ENCODE measurements at regions not wholly inside any gene's neighbourhood (a gene's known extent, or its start where the extent isn't known, plus 50 kb on each side); places are given as distances from the start of the nearest gene placed in this dataset.
"Not testable (repeated sequence)": the region's sequence is repeated elsewhere in the genome, so short reads cannot be mapped to it uniquely, and the experiment has no call there.

DNA sequence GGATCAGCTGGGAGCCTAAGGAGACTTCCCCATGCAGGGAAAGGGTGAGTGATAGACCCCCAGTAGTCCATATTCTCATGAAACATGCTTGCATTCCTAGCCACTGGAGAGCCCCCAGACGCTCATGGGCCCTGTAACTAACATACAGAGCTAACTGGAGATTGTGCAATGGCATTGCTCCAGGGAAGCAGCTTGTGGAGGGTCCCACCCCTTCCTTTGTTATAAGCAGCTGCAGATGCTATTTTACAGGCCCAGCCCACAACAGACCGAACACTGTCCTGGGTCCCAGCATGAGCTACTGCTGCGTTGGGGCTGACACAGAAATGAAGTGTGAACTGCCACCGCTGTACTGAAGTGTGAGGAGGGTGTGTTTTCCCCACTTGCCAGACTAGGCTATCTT, 1465.7 kb upstream of the DIAPH2 start:
- no peak for DNase-seq

DNA sequence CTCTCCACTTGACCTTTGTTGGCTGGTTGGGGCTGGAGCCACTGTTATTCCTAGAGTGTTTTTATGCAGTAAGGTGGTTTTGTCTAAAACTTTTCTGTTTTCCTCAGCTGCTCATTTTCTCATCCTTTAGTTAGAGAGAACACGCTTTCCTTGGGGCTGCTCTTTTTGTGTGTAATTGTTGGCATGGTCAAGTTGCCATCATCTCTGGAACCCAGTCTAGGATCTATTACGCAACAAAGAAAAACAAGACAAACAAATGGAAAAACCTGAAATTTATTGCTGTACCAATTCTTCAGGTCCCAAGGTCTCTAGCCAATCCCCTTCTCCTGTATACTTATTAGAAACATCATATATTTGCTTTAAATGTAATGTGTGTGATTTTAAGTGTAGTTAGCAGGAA, 1436.3 kb upstream of the DIAPH2 start:
- DNase-seq, result no peak

DNA sequence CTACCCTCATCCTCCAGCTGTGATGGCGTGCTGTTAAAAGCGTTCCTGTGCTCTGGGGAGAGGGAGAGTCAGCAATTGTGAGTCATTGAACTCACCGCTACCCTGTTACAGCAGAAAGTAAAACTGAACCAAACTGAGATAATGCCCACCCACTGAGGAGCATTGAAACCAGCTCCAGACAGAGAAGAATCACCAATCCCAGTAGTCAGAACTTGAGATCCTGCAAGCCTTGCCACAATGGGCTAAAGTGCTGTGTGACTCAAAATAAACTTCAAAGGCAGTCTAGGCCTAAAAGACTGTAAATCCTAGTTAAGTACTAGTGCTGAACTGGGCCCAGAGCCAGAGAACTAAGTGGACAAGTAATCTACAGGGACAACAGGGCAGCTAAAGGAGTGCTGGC, 1394.2 kb upstream of the DIAPH2 start:
- no peak for DNase-seq

DNA sequence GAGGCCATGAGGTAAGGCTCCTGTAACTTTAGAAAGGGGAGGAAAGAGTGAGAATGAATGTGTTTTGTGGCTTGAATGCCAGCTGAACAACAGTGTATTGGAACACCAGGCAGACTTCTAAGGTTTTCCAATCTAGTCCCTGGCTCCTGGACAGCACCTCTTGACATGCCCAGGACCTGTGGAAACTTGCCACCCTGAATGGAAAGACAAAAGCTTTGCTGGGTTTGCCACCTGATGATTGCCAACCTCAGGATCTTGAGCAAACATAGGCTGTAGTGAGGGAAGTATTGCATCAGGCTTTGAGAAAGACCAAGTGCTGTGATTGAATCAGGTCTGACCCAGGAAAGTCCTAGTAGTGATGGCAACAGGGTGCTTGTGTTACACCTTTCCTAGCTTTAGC, 1393.1 kb upstream of the DIAPH2 start:
- DNase-seq, result no peak

DNA sequence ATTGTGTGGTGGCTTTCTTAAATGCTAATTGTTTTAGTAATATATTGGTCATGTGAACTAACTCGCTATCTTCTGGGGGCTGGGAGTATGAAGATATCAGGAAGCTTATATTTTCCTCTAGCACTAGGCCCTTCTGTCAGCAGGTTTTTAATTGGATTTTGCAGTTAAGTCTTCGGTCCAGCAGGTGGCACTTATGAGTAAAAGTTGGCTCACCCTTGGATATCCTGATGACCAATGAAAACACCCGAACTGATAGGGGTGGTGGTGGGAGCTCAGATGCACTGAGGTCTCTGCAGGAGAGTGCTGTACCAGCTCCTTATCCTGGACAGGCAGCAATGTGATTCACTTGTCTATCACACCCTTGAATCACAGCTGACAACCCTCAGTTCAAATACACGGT, 1365.8 kb upstream of the DIAPH2 start:
- peak; percentile 23 for DNase-seq

DNA sequence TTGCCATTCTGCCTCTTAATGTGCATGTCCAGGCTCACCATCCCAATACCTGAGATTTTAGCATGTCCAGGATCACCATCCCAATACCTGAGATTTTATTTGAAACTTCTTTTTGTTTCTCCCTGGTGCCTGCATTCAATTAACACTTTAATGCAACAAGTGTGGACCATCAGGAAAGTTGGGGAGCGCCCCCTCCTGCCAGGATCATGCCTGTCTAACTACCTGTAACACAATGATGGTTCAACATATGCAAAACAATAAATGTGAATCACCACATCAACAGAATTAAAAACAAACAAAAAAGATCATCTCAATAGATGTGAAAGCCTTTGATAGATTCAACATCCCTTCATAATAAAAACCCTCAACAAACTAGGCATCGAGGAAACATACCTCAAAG, 1359.5 kb upstream of the DIAPH2 start:
- no peak for DNase-seq

DNA sequence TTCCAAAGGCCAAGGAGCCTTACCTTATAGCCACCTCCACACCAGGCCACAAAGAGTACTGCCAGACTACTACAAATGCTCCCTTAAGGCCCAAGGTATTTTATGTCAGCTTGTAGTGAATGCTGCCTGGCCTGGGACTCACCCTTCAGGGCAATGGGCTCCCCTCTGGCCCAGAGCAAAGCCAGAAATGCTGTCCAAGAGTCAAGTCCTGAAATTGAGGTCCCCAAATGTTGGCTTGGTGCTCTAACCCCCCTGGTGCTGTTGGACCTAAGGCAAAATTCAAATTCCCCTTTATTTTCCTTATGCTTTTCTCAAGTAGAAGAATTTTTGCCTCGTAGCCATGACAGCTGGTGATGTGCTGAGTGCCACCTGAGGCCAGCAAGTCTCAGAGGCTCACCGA, 1354.3 kb upstream of the DIAPH2 start:
- DNase-seq, result no peak

DNA sequence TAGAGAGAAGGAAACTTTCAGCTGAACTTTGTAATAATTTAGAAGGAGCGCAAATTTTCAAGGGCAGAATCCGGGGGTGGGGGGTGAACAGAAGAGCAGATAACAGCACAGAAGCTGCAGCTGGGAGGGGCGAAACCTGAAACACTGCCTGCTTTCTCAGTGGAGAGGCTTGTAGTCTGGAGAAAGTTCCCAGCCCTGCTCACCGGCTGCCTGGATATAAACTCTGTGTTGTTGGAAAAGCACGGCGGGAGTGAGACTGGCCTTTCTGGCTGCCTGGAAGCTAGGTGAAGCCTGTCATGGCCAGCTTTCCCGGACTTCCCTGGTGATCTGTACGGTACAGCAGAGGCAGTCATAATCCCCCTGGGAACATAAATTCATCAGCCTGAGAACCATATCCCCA, 1352.1 kb upstream of the DIAPH2 start:
- DNase-seq, result no peak

DNA sequence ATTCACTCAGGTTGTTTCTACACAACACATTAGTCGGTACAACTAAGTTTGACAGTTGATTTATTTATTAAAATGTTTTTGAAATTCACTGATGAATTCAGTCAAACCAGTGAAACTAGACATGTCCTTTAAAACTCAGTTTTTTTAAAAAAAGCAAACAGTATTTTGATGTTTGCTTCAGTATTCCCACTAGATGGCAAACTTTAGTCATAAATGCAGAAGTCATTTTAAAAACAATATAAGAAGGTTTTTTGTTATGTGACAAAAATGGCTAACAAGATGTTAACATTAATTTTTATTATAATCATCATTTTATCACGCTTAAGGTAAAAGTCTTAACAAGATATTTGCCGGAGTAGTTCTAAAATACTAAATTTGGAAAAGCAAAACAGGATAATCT, 1337.8 kb upstream of the DIAPH2 start:
- peak; percentile 32 for DNase-seq

DNA sequence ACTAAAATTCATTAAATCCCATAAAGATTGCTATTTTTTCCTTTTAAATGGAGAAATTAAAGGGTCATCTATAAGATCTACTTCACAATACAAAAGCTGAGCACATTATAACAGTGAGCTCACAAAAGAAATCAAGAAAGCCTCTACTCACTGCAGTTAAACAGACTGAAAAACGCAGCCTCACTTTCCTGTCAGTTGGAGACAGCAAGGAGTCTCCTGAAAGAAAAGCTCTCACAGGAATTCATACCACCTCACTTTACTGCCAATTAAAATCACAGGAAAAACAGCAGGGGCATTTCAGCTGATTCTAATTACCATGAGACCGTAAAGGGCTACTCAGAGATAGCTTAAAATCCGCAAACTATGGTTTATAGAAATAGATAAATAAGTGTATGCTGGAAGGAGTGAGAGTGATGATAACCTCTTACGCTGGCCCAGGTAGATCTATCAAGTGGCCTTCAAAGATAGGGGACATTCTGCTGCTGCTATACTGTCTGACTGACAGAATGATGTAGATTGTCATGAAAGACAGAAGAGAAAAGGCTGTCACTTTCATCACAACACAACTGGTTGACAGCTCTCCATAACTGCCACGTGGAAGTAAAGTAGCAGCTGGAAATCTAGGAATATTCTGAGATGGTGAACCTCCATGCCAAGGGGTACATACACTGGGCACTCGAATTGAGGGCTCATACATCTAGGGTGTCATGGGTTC, 1333.7 kb upstream of the DIAPH2 start:
- peak; percentile 36 for DNase-seq

DNA sequence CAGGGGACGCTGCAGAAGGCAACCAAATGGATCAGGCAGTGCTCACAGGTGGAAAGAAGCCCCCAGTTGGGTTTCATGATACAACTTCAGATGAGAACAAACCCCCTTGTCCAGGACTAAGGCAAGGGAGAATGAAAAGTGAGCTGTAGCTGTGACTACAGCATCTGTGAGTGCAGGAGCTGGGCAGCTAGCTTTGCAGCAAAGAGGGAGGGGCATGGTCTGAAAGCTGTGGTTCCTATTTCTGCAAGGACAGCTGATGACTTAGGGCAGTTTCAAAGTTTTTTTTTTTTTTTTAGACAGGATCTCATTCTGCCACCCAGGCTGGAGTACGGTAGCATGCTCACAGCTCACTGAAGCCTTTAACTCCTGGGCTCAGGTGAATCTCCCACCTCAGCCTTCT, 1317.4 kb upstream of the DIAPH2 start:
- no peak for DNase-seq

DNA sequence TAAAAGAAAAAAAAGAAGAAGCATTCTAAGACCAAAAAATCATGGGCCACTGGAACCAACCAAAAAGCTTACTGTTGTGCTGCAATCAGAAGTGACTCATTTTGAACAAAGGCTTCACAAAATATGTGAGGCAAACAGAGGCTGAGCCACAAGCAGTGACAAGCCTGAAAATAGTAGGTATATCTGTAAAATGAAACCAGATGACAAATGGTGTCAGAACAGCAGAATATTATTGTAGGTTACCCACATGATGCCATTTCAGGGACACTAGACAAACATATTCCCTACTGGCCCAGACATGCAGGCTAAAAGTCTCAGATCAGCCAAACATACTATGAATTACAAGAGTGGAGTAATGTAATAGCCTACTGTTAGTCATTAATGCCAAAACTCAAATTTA, 1301.8 kb upstream of the DIAPH2 start:
- DNase-seq, result peak; percentile 78

DNA sequence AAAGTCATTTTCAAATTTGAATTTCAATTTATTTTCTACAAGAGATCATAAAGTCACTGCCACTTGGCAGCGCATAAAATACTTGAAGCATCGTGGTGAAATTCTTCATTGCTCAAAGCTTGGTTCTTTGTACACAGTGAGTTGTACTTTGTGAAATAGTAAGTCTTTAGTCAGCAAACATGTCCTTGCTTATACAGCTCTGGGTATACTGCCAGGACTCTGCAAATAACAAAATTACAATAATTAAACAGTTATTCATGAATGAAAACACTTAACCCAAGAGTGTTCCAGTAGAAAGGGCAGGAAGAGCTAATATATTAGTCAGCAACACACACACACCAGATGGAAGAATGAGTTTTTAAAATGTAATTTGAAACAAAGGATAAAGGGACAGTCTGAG, 1300.9 kb upstream of the DIAPH2 start:
- DNase-seq, result peak; percentile 81

DNA sequence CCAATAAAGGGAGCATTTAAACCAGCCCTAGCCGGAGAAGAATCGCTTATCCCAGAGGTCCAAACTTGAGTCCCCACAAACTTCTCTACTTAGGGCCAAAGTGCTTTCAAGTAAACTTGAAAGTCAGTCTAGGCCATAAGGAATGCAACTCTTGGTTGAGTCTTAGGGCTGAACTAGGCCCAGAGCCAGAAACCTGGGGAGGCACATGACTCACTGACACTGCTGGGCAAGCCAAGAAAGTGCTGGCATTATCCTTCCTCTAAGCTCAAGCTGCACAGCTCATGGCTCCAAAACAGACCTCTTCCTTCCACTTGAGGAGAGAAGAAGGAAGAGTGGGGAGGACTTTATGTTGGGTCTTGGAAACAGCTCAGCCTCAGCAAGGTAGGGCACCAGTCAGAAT, 1257.3 kb upstream of the DIAPH2 start:
- DNase-seq, result peak; percentile 1

DNA sequence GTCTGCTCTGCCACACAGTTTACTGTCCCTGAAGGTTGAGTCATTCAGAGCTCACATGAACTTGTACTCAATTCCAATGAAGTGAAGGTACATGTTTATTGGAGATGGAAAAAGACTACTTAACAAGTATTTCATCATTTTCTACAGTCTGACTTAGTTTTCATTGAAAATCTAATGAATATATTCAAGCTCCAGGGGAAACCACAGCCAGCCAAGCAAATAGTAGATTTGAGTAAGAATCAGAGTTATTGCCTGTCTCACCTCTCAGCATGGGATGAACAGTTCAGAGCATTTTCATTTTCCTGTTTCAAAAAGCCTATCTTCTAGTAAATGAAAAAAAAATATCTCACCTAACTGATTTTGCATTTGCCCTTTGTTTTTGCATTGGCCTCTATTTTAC, 1249.4 kb upstream of the DIAPH2 start:
- no peak for DNase-seq

DNA sequence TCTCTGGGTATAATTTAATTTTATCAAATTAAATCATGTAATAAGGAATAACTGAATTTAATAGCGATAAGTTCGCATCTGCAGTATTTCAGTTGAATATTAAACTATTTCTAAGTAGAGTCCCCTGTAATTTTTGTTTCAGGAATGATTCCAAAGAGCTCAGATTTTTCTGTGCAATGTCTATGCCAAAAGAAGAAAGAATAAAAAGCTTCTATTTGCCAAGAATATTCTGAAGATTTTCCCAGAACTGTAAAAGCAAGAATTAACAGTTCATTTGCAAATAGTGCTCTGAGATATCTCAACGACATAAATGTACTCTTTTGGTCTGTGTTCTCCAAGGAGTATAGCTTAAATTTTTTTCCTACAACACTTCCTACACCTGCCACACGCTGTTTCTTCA, 1242.8 kb upstream of the DIAPH2 start:
- no peak for DNase-seq

DNA sequence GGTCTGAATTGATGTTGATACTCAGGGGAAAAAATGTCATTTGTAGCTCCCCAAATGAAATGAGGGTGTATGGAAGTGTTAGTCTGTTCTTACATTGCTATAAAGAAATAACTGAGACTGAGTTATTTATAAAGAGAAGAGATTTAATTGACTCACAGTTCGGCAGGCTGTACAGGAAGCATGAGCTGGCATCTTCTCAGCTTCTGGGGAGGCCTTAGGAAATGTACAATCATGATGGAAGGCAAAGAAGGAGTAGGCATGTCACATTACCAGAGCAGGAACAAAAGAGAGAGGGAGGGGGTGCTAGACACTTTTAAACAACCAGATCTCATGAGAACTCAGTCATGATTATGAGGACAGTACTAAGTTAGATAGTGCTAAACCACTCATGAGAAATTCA, 1199.9 kb upstream of the DIAPH2 start:
- DNase-seq, result no peak

DNA sequence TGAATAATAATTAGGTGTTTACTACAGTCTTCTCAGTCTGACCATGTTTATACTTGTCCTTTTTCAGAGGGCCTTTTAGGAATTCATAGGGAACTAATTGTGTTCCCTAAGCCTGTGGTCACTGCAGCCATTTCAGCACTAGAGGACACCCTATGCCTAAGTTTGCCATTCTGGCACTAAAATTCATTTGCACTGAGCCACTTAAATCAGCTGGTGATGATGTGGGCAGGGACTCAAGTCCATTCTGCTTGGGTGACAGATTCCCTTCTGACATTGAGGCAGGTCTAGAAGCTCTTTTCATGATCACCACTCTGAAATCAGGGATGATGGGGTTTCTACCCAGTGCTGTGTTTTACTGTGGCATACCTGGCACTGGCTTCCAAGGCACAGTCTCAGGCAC, 1178.9 kb upstream of the DIAPH2 start:
- DNase-seq, result peak; percentile 57

DNA sequence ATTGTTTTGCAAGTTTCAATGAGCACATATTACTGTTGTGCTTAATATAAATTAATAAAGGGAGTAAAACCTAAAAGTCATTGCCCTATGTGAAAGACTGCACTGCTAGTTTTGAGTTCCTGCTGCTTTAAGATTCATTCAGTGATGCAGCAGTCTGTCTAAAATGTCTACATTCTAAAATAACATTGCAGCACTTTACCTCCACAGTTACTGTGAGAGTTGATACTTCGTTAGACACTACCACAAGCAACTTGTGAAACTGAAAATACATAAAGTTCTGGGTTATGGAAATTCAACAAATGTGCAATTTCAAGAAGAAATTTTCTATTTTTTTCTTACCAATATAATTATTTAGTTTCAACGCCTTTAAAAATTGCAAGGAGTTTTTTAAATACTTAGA, 1175.2 kb upstream of the DIAPH2 start:
- no peak for DNase-seq

DNA sequence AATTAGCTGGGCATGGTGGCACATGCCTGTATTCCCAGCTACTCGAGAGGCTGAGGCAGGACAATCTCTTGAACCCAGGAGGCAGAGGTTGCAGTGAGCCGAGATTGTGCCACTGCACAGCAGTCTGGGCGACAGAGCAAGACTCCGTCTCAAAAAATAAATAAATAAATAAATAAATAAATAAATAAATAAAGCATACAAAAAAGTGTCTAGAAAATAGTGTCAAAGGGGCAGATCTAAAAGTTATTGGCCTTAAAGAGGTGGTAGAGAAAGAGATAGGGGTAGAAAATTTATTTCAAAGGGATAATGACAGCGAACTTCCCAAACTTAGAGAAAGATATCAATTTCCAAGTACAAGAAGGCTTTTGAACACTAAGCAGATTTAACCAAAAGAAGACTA, 1160.6 kb upstream of the DIAPH2 start:
- DNase-seq, result not testable (repeated sequence)

DNA sequence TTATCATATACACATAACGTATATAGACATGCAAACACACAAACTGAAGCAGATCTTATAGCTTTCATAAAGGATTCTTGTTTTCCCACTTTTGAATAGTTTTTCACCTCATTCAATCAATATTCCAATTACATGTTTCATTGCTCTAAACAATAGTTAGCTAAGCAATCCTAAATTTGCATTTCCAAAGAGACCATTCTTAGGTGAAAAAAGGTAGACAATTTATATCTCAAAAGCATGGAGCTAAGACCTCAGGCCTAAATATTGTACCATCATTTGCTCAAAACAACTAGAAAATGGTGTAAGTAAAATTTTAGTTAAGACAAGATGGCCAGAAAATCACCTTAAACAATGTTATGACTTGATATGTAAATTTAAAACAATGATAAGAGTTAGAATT, 1148.5 kb upstream of the DIAPH2 start:
- DNase-seq, result no peak

DNA sequence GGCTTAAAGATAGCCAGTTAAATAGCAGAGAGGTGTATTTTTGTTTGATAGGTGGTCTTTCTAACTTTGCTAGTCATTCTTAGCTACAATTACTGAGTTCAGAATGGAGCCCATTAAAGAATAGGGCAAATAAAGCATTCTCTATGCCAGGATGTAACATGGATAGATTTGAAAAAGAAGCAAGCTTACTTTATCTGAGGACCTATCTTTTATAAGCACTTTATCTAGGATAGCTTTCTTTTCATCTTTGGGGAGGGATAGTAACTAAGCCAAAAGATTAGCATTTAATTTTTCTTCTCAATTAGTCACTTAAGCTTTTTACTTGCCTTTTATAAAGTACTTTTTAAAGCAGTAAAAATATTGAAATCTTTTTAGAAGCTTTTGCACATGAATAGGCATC, 1148.0 kb upstream of the DIAPH2 start:
- DNase-seq, result no peak

DNA sequence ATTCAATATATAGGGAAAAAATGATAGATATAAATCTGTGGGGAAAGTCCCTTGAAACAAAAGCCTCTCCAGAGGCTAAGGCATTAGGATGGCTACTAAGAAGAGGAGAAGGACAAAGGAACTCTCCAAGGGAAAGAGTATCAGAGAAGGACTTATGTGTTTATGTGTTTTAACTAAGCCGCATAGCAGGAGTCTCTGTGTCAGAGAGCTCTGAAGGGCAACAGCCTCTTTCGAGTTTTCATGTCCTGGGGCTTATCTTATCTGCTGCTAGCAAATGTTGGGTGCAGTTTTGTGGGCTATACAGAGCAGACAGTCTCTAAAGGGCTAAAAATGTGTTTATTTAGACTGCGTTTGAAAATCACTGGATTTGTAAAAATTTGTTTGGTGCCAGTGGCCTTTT, 1145.6 kb upstream of the DIAPH2 start:
- DNase-seq, result peak; percentile 0

DNA sequence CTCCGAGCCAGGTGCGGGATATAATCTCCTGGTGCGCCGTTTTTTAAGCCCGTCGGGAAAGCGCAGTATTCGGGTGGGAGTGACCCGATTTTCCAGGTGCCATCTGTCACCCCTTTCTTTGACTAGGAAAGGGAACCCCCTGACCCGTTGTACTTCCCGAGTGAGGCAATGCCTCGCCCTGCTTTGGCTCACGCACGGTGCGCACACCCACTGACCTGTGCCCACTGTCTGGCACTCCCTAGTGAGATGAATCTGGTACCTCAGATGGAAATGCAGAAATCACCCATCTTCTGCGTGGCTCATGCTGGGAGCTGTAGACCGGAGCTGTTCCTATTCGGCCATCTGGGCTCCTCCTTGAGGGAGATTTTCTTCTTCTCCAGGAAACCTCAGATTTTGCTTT, 1135.1 kb upstream of the DIAPH2 start:
- DNase-seq, result not testable (repeated sequence)

DNA sequence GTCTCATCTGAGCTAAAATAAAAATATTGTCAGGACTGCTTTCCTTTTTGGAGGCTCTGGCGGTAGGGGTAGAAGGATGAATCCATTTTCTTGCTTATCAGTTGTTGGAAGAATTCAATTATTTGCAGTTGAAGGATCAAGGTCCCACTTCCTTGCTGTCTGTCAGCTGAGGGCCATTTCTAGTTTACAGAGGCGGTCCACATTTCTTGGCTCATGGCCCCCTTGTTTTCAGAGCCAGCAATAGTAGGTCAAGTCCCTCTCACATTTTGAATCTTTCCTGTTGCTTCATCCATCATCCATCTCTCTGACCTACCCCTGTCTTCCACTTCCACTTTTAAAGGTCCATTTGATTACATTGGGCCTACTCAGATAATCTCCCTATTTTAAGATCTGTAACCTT, 1099.3 kb upstream of the DIAPH2 start:
- no peak for DNase-seq

DNA sequence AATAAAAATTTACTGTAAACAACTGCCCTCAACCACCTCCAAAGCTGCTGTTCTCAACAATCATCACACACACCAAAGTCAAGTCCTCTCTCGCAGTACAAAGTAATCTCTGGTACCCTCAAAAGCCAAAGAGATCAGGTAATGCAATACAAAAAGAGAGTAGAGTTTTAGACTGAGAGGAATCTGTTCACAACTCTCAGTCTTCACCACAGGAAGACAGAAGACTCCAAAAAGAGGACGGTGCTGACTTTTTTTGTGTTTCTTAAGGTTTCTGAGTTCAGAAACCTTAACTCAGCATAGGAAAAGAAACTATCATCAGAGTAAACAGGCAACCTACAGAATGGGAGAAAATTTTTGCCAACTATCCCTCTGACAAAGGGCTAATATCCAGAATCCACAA, 1072.3 kb upstream of the DIAPH2 start:
- DNase-seq, result no peak
